K562 (cell line): ENCODE measurements at regions not wholly inside any gene's neighbourhood (a gene's known extent, or its start where the extent isn't known, plus 50 kb on each side); places are given as distances from the start of the nearest gene placed in this dataset.

ENCODE experiments used
- ARHGAP35 ChIP-seq: fragments of 450-650 bp; IDR thresholded peaks from 2 replicates; pipeline ENCODE4 v1.6.1; 2018; ENCODE audit not compliant: partially characterized antibody
- ARID1B ChIP-seq: fragments of 450-650 bp; IDR thresholded peaks from 2 replicates; pipeline ENCODE4 v1.6.1; 2016; ENCODE audit warnings: antibody characterized with exemption, mild to moderate bottlenecking, inconsistent platforms
- CBFA2T3 ChIP-seq: fragments of 450-650 bp; IDR thresholded peaks from 2 replicates; pipeline ENCODE4 v1.6.1; 2017
- DPF2 ChIP-seq: fragments of 450-650 bp; IDR thresholded peaks from 2 replicates; pipeline ENCODE4 v1.6.1; 2016
- EP300 ChIP-seq: IDR thresholded peaks from 2 replicates; pipeline ENCODE4 v1.6.1; 2012; ENCODE audit warnings: low read length, improper control_type of control experiment
- MCM5 ChIP-seq: fragments of 450-650 bp; IDR thresholded peaks from 2 replicates; pipeline ENCODE4 v1.6.1; 2016; ENCODE audit warnings: low read depth
- MEF2D ChIP-seq: conservative IDR thresholded peaks from 2 replicates; pipeline ENCODE4 v1.6.1; 2016; ENCODE audit warnings: low read depth, missing genetic modification characterization, missing compliant biosample characterization
- MITF ChIP-seq: IDR thresholded peaks from 2 replicates; pipeline ENCODE4 v1.6.1; 2014; ENCODE audit warnings: antibody characterized with exemption
- NFRKB ChIP-seq: fragments of 450-650 bp; IDR thresholded peaks from 2 replicates; pipeline ENCODE4 v1.6.1; 2016; ENCODE audit warnings: low read depth
- PBX2 ChIP-seq, 2 experiments: IDR thresholded peaks in 1 of 2; conservative IDR thresholded peaks in 1 of 2; 2 replicates each; pipeline ENCODE4 v1.6.1; 2016; ENCODE audit warnings: low read depth in 2 of 2, mild to moderate bottlenecking in 1 of 2, missing compliant biosample characterization in 1 of 2, missing genetic modification characterization in 1 of 2, moderate library complexity in 1 of 2
- POU5F1 ChIP-seq: fragments of 150-350 bp; IDR thresholded peaks from 2 replicates; pipeline ENCODE4 v1.6.1; 2014; ENCODE audit warnings: borderline replicate concordance, low read length, low read depth, mild to moderate bottlenecking; ENCODE audit not compliant: partially characterized antibody
- SFPQ ChIP-seq: fragments of 200-400 bp; formaldehyde crosslinking; IDR thresholded peaks from 2 replicates; pipeline ENCODE4 v1.6.1; 2017; ENCODE audit warnings: mild to moderate bottlenecking, low read depth, low read length, moderate library complexity
- SP1 ChIP-seq: sonication (generic); formaldehyde crosslinking; IDR thresholded peaks from 2 replicates; pipeline ENCODE4 v1.8.1; 2022; ENCODE audit warnings: mild to moderate bottlenecking, missing genetic modification reagents
- THRAP3 ChIP-seq: fragments of 450-650 bp; IDR thresholded peaks from 2 replicates; pipeline ENCODE4 v1.6.1; 2016; ENCODE audit warnings: mild to moderate bottlenecking, inconsistent platforms, borderline replicate concordance
- XRCC4 ChIP-seq: IDR thresholded peaks from one replicate; pipeline ENCODE4 v1.6.1; 2011; ENCODE audit not compliant: insufficient read depth, insufficient read length; ENCODE audit errors: extremely low read depth
- ZKSCAN8 ChIP-seq: fragments of 200-800 bp; sonication (Bioruptor generic); IDR thresholded peaks from 2 replicates; pipeline ENCODE4 v1.6.1; 2016; ENCODE audit warnings: missing genetic modification characterization, missing compliant biosample characterization
- ZNF263 ChIP-seq: sonication (generic); formaldehyde crosslinking; IDR thresholded peaks from 2 replicates; pipeline ENCODE4 v1.8.0; 2022; ENCODE audit warnings: mild to moderate bottlenecking, missing genetic modification reagents, borderline replicate concordance
- ZNF280A ChIP-seq: fragments of 450-650 bp; IDR thresholded peaks from 2 replicates; pipeline ENCODE4 v1.6.1; 2018; ENCODE audit warnings: mild to moderate bottlenecking, low read depth; ENCODE audit not compliant: partially characterized antibody

- peak; percentile 64 for TF ChIP-seq ARID1B
- no peak for TF ChIP-seq XRCC4
- TF ChIP-seq CBFA2T3: peak; percentile 44; the same call in 1 of the 2 replicates
- TF ChIP-seq POU5F1: no peak
- peak; percentile 15; the same call in 1 of the 2 replicates for TF ChIP-seq ZKSCAN8 (CRISPR knock-in tag)
- TF ChIP-seq PBX2 (CRISPR knock-in tag; IDR thresholded peaks at IDR 0.05; ENCODE audit: low read depth): no peak
- TF ChIP-seq PBX2 (tag; conservative IDR thresholded peaks at IDR 0.05; ENCODE audit: low read depth): peak; percentile 71
- no peak for TF ChIP-seq MCM5
- TF ChIP-seq NFRKB: peak; percentile 53
- TF ChIP-seq DPF2: peak; percentile 49
- no peak for TF ChIP-seq ZNF280A
- no peak for TF ChIP-seq THRAP3
- TF ChIP-seq ZNF263: 0 out of 2 replicates have a peak, but pooled peaks have one; percentile 14
- peak; percentile 65; the same call in 1 of the 2 replicates for TF ChIP-seq EP300
- TF ChIP-seq SP1 (CRISPR knock-in tag): no peak
- no peak for TF ChIP-seq SFPQ
- no peak for TF ChIP-seq ARHGAP35
- TF ChIP-seq MEF2D (tag): peak; percentile 52; the same call in 1 of the 2 replicates
- TF ChIP-seq MITF: no peak
Observed at GRCh38 chr6:16002332-16003196, 126.3 kb upstream of the MYLIP start (continued).
